HCT116 (cell line): ENCODE measurements at regions not wholly inside any gene's neighbourhood (a gene's known extent, or its start where the extent isn't known, plus 50 kb on each side); places are given as distances from the start of the nearest gene placed in this dataset.

Source experiments
- ATAC-seq: fragments of 200-7000 bp; cut with Tn5 transposase; 2 replicates; pipeline ENCODE4 v1.9.1; 2020; ENCODE audit warnings: mild to moderate bottlenecking, moderate library complexity
- BruUV-seq: library from RNA; stranded (reverse); fragments of 400-500 nt; replicated peaks from 2 replicates; lab custom pipeline; 2021; lab: Mats Ljungman, UMichigan
- CTCF ChIA-PET: fragments of 300-600 bp; sonication (Branson Sonifier 250); formaldehyde crosslinking; loops from one replicate; lab custom pipeline; 2021; ENCODE audit warnings: antibody characterized with exemption; lab: Charles Lee
- POLR2A ChIA-PET: fragments of 300-600, 350-600 bp; sonication (Branson Sonifier 250); formaldehyde crosslinking; loops from one replicate; lab custom pipeline; 2021; ENCODE audit warnings: antibody characterized with exemption; lab: Charles Lee
- RAD21 ChIA-PET, 2 experiments: fragments of 300-600 bp; sonication (Branson Sonifier 250); formaldehyde crosslinking; loops; one replicate each; lab custom pipeline; 2023; ENCODE audit warnings: low total read pairs in 2 of 2; ENCODE audit not compliant: uncharacterized antibody in 2 of 2, unreplicated experiment in 2 of 2, low non-redundant PET in 1 of 2; lab: Charles Lee
- DNase-seq: peaks from one replicate; pipeline ENCODE4 v3.0.0-alpha.2; 2010; ENCODE audit warnings: low read depth, low spot score
- H2AFZ ChIP-seq: fragments of 200-600 bp; shearing (Covaris generic), sonication (generic); 2 replicates; pipeline ENCODE4 v1.6.1; 2017; ENCODE audit warnings: low read depth, mixed run types, mixed read lengths, antibody characterized with exemption, low read length; ENCODE audit not compliant: poor library complexity, severe bottlenecking
- H3K27ac ChIP-seq: 2 replicates; pipeline ENCODE4 v1.5.1; 2012; ENCODE audit warnings: low read depth, low read length
- H3K27me3 ChIP-seq: fragments of 200-600 bp; sonication (generic); 2 replicates; pipeline ENCODE4 v1.6.1; 2016; ENCODE audit warnings: mixed run types, low read length, mixed read lengths; ENCODE audit not compliant: insufficient read depth
- H3K36me3 ChIP-seq, 2 experiments: fragments of 200-500 bp in 1 of 2; fragments of 200-600 bp in 1 of 2; sonication (Bioruptor generic) in 1 of 2; sonication (generic) in 1 of 2; 2 replicates each; pipeline versions ENCODE4 v1.5.1 to v1.6.1; 2014 to 2016; ENCODE audit warnings: low read length in 2 of 2, inconsistent platforms in 1 of 2, mixed read lengths in 1 of 2, mixed run types in 1 of 2; ENCODE audit not compliant: insufficient read depth in 2 of 2, control insufficient read depth in 1 of 2
- H3K4me1 ChIP-seq, 2 experiments: fragments of 200-600 bp in 1 of 2; sonication (generic) in 1 of 2; 2 replicates each; pipeline versions ENCODE4 v1.5.1 to v1.6.1; 2012 to 2017; ENCODE audit warnings: low read length in 2 of 2, inconsistent platforms in 1 of 2, mild to moderate bottlenecking in 1 of 2, mixed read lengths in 1 of 2, mixed run types in 1 of 2, moderate library complexity in 1 of 2; ENCODE audit not compliant: insufficient read depth in 2 of 2, control insufficient read depth in 1 of 2
- H3K4me2 ChIP-seq: fragments of 200-600 bp; sonication (generic); 2 replicates; pipeline ENCODE4 v1.6.1; 2017; ENCODE audit warnings: mixed run types, low read length, mixed read lengths
- H3K4me3 ChIP-seq, 2 experiments: fragments of 200-600 bp in 1 of 2; sonication (generic) in 1 of 2; replicated peaks in 1 of 2; 2 replicates each; pipeline ENCODE4 v1.5.1; 2011 to 2016; ENCODE audit warnings: low read length in 2 of 2, control low read depth in 1 of 2, low read depth in 1 of 2, mild to moderate bottlenecking in 1 of 2, mixed read lengths in 1 of 2, mixed run types in 1 of 2
- H3K79me2 ChIP-seq: fragments of 200-600 bp; sonication (generic); 2 replicates; pipeline ENCODE4 v1.6.1; 2017; ENCODE audit warnings: mild to moderate bottlenecking, mixed run types, low read length, moderate library complexity, mixed read lengths; ENCODE audit not compliant: insufficient read depth
- H3K9ac ChIP-seq: fragments of 200-600 bp; sonication (generic); 2 replicates; pipeline ENCODE4 v1.6.1; 2016; ENCODE audit warnings: low read length, mixed read lengths
- H3K9me2 ChIP-seq: fragments of 200-600 bp; sonication (generic), shearing (Covaris generic); 2 replicates; pipeline ENCODE4 v1.6.1; 2017; ENCODE audit warnings: mixed run types, mild to moderate bottlenecking, moderate library complexity; ENCODE audit not compliant: insufficient read depth
- H3K9me3 ChIP-seq, 2 experiments: fragments of 200-500 bp in 1 of 2; fragments of 200-600 bp in 1 of 2; sonication (Bioruptor generic) in 1 of 2; sonication (generic) in 1 of 2; 2 replicates each; pipeline ENCODE4 v1.6.1; 2014 to 2017; ENCODE audit warnings: low read length in 2 of 2, mixed read lengths in 2 of 2, inconsistent platforms in 1 of 2, low read depth in 1 of 2, mild to moderate bottlenecking in 1 of 2, mixed run types in 1 of 2, moderate library complexity in 1 of 2; ENCODE audit not compliant: control insufficient read depth in 1 of 2, insufficient read depth in 1 of 2
- H4K20me1 ChIP-seq: fragments of 200-600 bp; sonication (generic), shearing (Covaris generic); 2 replicates; pipeline ENCODE4 v1.6.1; 2017; ENCODE audit warnings: mixed run types, mild to moderate bottlenecking, moderate library complexity; ENCODE audit not compliant: insufficient read depth
- CBX3 ChIP-seq: IDR thresholded peaks from 2 replicates; pipeline ENCODE4 v1.6.1; 2012; ENCODE audit warnings: low read depth
- CEBPB ChIP-seq: IDR thresholded peaks from 2 replicates; pipeline ENCODE4 v1.6.1; 2012; ENCODE audit warnings: low read depth
- EGR1 ChIP-seq: IDR thresholded peaks from 2 replicates; pipeline ENCODE4 v1.6.1; 2012; ENCODE audit warnings: low read depth
- ELF1 ChIP-seq: IDR thresholded peaks from 2 replicates; pipeline ENCODE4 v1.6.1; 2012; ENCODE audit warnings: low read depth, borderline replicate concordance
- EZH2phosphoT487 ChIP-seq: fragments of 200-600 bp; IDR thresholded peaks from 2 replicates; pipeline ENCODE4 v1.6.1; 2018; ENCODE audit warnings: antibody characterized with exemption, borderline replicate concordance
- FOSL1 ChIP-seq: IDR thresholded peaks from 2 replicates; pipeline ENCODE4 v1.6.1; 2012; ENCODE audit warnings: low read depth
- JUND ChIP-seq: IDR thresholded peaks from 2 replicates; pipeline ENCODE4 v1.6.1; 2012
- POLR2AphosphoS5 ChIP-seq: IDR thresholded peaks from 2 replicates; pipeline ENCODE4 v1.6.1; 2011; ENCODE audit warnings: mild to moderate bottlenecking, low read depth, low read length, moderate library complexity
- RAD21 ChIP-seq: IDR thresholded peaks from 2 replicates; pipeline ENCODE4 v1.6.1; 2012; ENCODE audit warnings: low read depth, mild to moderate bottlenecking
- SP1 ChIP-seq: IDR thresholded peaks from 2 replicates; pipeline ENCODE4 v1.6.1; 2012; ENCODE audit warnings: low read depth
- SRF ChIP-seq: IDR thresholded peaks from 2 replicates; pipeline ENCODE4 v1.6.1; 2012; ENCODE audit warnings: low read depth
- ZBTB33 ChIP-seq: IDR thresholded peaks from 2 replicates; pipeline ENCODE4 v1.6.1; 2011; ENCODE audit warnings: mild to moderate bottlenecking, low read length, moderate library complexity; ENCODE audit not compliant: insufficient replicate concordance; ENCODE audit errors: extremely low read depth
- ZFX ChIP-seq: fragments of 450-650 bp; IDR thresholded peaks from 2 replicates; pipeline ENCODE4 v1.6.1; 2017
- ZNF274 ChIP-seq: fragments of 200-500 bp; sonication (Bioruptor generic); IDR thresholded peaks from 2 replicates; pipeline ENCODE4 v1.6.1; 2014; ENCODE audit warnings: mild to moderate bottlenecking, low read depth, low read length, inconsistent platforms
- intact Hi-C: fragments of 100-400 bp; cut with micrococcal nuclease; formaldehyde crosslinking; loops from 2 replicates; pipeline ENCODE4 v1.10.0; 2022
- TF ChIP-seq, protein P1 (sequence below), 3 experiments: fragments of 200-600 bp in 1 of 3; sonication (generic) in 1 of 3; IDR thresholded peaks in 2 of 3; conservative IDR thresholded peaks in 1 of 3; 2 replicates each; pipeline ENCODE4 v1.5.1; 2012 to 2017; ENCODE audit warnings: low read depth in 2 of 3, low read length in 2 of 3, antibody characterized with exemption in 1 of 3, borderline replicate concordance in 1 of 3, control low read depth in 1 of 3, mild to moderate bottlenecking in 1 of 3, mixed read lengths in 1 of 3, mixed run types in 1 of 3, moderate library complexity in 1 of 3; ENCODE audit not compliant: insufficient read depth in 1 of 3

GRCh38 chr3:117118604-117119003 lies 409.0 kb downstream of the TUSC7 start:
- no peaks in the 10 kb centered on the region for H3K9me3 ChIP-seq
- no peaks in the 10 kb centered on the region; the same call in 1 of the 2 replicates for H3K27me3 ChIP-seq
- ATAC-seq, result no peak
- no peak for DNase-seq
- no peaks in the 10 kb centered on the region for H3K79me2 ChIP-seq
- no peak overlapping the region for H3K4me3 ChIP-seq
- CTCF ChIA-PET, result no interaction called here
- no TSS peak for BruUV-seq
- intact Hi-C loops, result no loop called here
- H3K4me1 ChIP-seq, result no peaks in the 10 kb centered on the region
- no peaks in the 10 kb centered on the region for H3K36me3 ChIP-seq
- no peaks in the 10 kb centered on the region for H3K9me2 ChIP-seq
- TF ChIP-seq FOSL1, result no peak
- TF ChIP-seq CEBPB, result no peak
- TF ChIP-seq SP1, result no peak
- no peak for TF ChIP-seq CBX3
- TF ChIP-seq ZNF274, result no peak
- TF ChIP-seq ZFX, result no peak
- no peaks in the 10 kb centered on the region for H4K20me1 ChIP-seq
- H3K27ac ChIP-seq, result no peak overlapping the region
- RAD21 ChIA-PET, result no interaction called here
- H3K4me2 ChIP-seq, result no peak overlapping the region
- no peak overlapping the region for H2AFZ ChIP-seq
- POLR2A ChIA-PET, result no interaction called here
- no peak overlapping the region for H3K9ac ChIP-seq

DNA sequence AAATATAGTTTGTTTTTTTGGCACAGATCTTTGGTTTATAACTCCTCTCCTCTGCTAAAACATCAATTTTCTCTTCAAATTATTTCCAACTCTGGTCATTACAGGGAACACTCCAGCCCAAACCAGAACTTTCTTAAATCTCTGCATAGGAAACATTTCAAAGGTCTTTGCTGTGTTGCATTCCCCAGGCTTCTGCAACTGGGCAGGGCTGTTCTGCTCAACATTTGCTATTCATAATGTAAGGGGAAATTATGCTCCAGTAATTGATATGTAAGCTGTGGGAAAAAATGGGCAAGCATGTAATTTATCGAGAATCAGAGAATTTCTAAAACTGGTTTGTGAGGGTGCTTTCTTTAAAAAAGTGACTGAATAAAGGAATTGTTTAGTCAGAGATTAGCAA lies 410.4 kb downstream of the TUSC7 start:
- H3K27ac ChIP-seq, result no peak overlapping the region
- H3K36me3 ChIP-seq, result no peaks in the 10 kb centered on the region
- H3K9me3 ChIP-seq, result no peaks in the 10 kb centered on the region
- DNase-seq, result no peak
- ChIA-PET CTCF (no interaction called here), POLR2A (no interaction called here), RAD21 (no interaction called here)
- no peak overlapping the region for H3K4me2 ChIP-seq
- no peak overlapping the region for H3K4me3 ChIP-seq
- no peaks in the 10 kb centered on the region for H3K9me2 ChIP-seq
- ATAC-seq, result no peak
- intact Hi-C loops, result no loop called here
- BruUV-seq, result no TSS peak
- H4K20me1 ChIP-seq, result no peaks in the 10 kb centered on the region
- no peaks in the 10 kb centered on the region for H3K79me2 ChIP-seq
- H2AFZ ChIP-seq, result no peak overlapping the region
- H3K9ac ChIP-seq, result no peak overlapping the region
- H3K4me1 ChIP-seq, result no peaks in the 10 kb centered on the region
- no peaks in the 10 kb centered on the region; the same call in 1 of the 2 replicates for H3K27me3 ChIP-seq
- no peak for TF ChIP-seq FOSL1
- no peak for TF ChIP-seq CBX3
- no peak for TF ChIP-seq SRF
- TF ChIP-seq POLR2AphosphoS5, result no peak
- TF ChIP-seq ZFX, result no peak
- no peak for TF ChIP-seq JUND
- TF ChIP-seq, protein P1, sequence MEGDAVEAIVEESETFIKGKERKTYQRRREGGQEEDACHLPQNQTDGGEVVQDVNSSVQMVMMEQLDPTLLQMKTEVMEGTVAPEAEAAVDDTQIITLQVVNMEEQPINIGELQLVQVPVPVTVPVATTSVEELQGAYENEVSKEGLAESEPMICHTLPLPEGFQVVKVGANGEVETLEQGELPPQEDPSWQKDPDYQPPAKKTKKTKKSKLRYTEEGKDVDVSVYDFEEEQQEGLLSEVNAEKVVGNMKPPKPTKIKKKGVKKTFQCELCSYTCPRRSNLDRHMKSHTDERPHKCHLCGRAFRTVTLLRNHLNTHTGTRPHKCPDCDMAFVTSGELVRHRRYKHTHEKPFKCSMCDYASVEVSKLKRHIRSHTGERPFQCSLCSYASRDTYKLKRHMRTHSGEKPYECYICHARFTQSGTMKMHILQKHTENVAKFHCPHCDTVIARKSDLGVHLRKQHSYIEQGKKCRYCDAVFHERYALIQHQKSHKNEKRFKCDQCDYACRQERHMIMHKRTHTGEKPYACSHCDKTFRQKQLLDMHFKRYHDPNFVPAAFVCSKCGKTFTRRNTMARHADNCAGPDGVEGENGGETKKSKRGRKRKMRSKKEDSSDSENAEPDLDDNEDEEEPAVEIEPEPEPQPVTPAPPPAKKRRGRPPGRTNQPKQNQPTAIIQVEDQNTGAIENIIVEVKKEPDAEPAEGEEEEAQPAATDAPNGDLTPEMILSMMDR (IDR thresholded peaks at IDR 0.05 in 2 of 3, conservative IDR thresholded peaks at IDR 0.05 in 1 of 3; ENCODE audit: borderline replicate concordance in 1 of 3, insufficient read depth in 1 of 3, low read depth in 2 of 3, low read length in 2 of 3), result no peak
- no peak for TF ChIP-seq EZH2phosphoT487
- no peak for TF ChIP-seq ZBTB33
- no peak for TF ChIP-seq EGR1
- no peak for TF ChIP-seq ELF1
- TF ChIP-seq RAD21, result no peak
- TF ChIP-seq ZNF274, result no peak
